HepG2 (cell line): ENCODE measurements at regions not wholly inside any gene's neighbourhood (a gene's known extent, or its start where the extent isn't known, plus 50 kb on each side); places are given as distances from the start of the nearest gene placed in this dataset.

Source experiments
- ARHGAP35 ChIP-seq: sonication (generic); formaldehyde crosslinking; IDR thresholded peaks from 2 replicates; pipeline ENCODE4 v1.9.0; 2022; ENCODE audit warnings: mild to moderate bottlenecking, inconsistent platforms, moderate library complexity, missing genetic modification reagents, borderline replicate concordance
- GATAD1 ChIP-seq: IDR thresholded peaks from 2 replicates; pipeline ENCODE4 v1.6.1; 2016; ENCODE audit warnings: missing genetic modification reagents, missing compliant biosample characterization
- GFI1 ChIP-seq: sonication (generic); formaldehyde crosslinking; IDR thresholded peaks from 2 replicates; pipeline ENCODE4 v1.5.0; 2020; ENCODE audit warnings: missing genetic modification reagents, mild to moderate bottlenecking, borderline replicate concordance
- GPN1 ChIP-seq: sonication (generic); formaldehyde crosslinking; IDR thresholded peaks from 2 replicates; pipeline ENCODE4 v1.5.1; 2020; ENCODE audit warnings: missing genetic modification reagents, borderline replicate concordance
- KDM6A ChIP-seq: IDR thresholded peaks from 2 replicates; pipeline ENCODE4 v1.6.1; 2016; ENCODE audit warnings: low read depth
- MEIS1 ChIP-seq: sonication (generic); formaldehyde crosslinking; IDR thresholded peaks from 2 replicates; pipeline ENCODE4 v1.9.0; 2021; ENCODE audit warnings: mild to moderate bottlenecking, missing genetic modification reagents, moderate library complexity, borderline replicate concordance
- RARG ChIP-seq: sonication (generic); formaldehyde crosslinking; IDR thresholded peaks from 2 replicates; pipeline ENCODE4 v1.4.0; 2020; ENCODE audit warnings: low read depth, mild to moderate bottlenecking, missing genetic modification reagents
- RBAK ChIP-seq: sonication (generic); formaldehyde crosslinking; IDR thresholded peaks from 2 replicates; pipeline ENCODE4 v1.5.1; 2020; ENCODE audit warnings: mild to moderate bottlenecking, missing genetic modification reagents
- SMC3 ChIP-seq: IDR thresholded peaks from 2 replicates; pipeline ENCODE4 v1.6.1; 2011; ENCODE audit warnings: low read length, improper control_type of control experiment
- SRSF9 ChIP-seq: fragments of 200-400 bp; formaldehyde crosslinking; IDR thresholded peaks from 2 replicates; pipeline ENCODE4 v1.6.1; 2018; ENCODE audit warnings: borderline replicate concordance, mild to moderate bottlenecking, low read depth, low read length; ENCODE audit not compliant: insufficient read depth, poor library complexity, severe bottlenecking
- TMF1 ChIP-seq: sonication (generic); formaldehyde crosslinking; IDR thresholded peaks from 2 replicates; pipeline ENCODE4 v1.8.1; 2022; ENCODE audit warnings: low read depth, missing genetic modification reagents
- ZNF317 ChIP-seq: sonication (generic); formaldehyde crosslinking; IDR thresholded peaks from 2 replicates; pipeline ENCODE4 v1.5.0; 2020; ENCODE audit warnings: mild to moderate bottlenecking, missing genetic modification reagents
- ZNF44 ChIP-seq: sonication (generic); formaldehyde crosslinking; IDR thresholded peaks from 2 replicates; pipeline ENCODE4 v1.5.1; 2020; ENCODE audit warnings: mild to moderate bottlenecking, missing genetic modification reagents
- ZNF556 ChIP-seq: sonication (generic); formaldehyde crosslinking; IDR thresholded peaks from 2 replicates; pipeline ENCODE4 v1.4.0; 2020; ENCODE audit warnings: mild to moderate bottlenecking, missing genetic modification reagents, borderline replicate concordance
- ZNF589 ChIP-seq: sonication (generic); formaldehyde crosslinking; conservative IDR thresholded peaks from 2 replicates; pipeline ENCODE4 v1.8.0; 2022; ENCODE audit warnings: mild to moderate bottlenecking, moderate library complexity, missing genetic modification reagents
- ZNF614 ChIP-seq: IDR thresholded peaks from 2 replicates; pipeline ENCODE4 v1.6.1; 2018; ENCODE audit warnings: missing biosample characterization, missing genetic modification reagents, inconsistent platforms, borderline replicate concordance
- ZNF891 ChIP-seq: sonication (generic); formaldehyde crosslinking; IDR thresholded peaks from 2 replicates; pipeline ENCODE4 v1.5.0; 2020; ENCODE audit warnings: mild to moderate bottlenecking, missing genetic modification reagents
- ZSCAN30 ChIP-seq: sonication (generic); formaldehyde crosslinking; IDR thresholded peaks from 2 replicates; pipeline ENCODE4 v1.5.0; 2020; ENCODE audit warnings: mild to moderate bottlenecking, missing genetic modification reagents
- TF ChIP-seq, protein P1 (sequence below): sonication (generic); formaldehyde crosslinking; IDR thresholded peaks from 2 replicates; pipeline ENCODE4 v1.5.0; 2020; ENCODE audit warnings: missing genetic modification reagents
- TF ChIP-seq, protein P2 (sequence below): sonication (generic); formaldehyde crosslinking; IDR thresholded peaks from 2 replicates; pipeline ENCODE4 v1.8.1; 2023; ENCODE audit warnings: missing genetic modification reagents, inconsistent platforms, borderline replicate concordance
- TF ChIP-seq, protein P3 (sequence below): sonication (generic); formaldehyde crosslinking; IDR thresholded peaks from 2 replicates; pipeline ENCODE4 v1.5.1; 2020; ENCODE audit warnings: mild to moderate bottlenecking, missing genetic modification reagents, moderate library complexity
- TF ChIP-seq, protein P4 (sequence below), 2 experiments: sonication (generic) in 1 of 2; formaldehyde crosslinking in 1 of 2; IDR thresholded peaks; 2 replicates each; pipeline versions ENCODE4 v1.4.0 to v1.6.1; 2018 to 2020; ENCODE audit warnings: missing genetic modification reagents in 2 of 2, borderline replicate concordance in 1 of 2, low read depth in 1 of 2, mild to moderate bottlenecking in 1 of 2, missing biosample characterization in 1 of 2

DNA sequence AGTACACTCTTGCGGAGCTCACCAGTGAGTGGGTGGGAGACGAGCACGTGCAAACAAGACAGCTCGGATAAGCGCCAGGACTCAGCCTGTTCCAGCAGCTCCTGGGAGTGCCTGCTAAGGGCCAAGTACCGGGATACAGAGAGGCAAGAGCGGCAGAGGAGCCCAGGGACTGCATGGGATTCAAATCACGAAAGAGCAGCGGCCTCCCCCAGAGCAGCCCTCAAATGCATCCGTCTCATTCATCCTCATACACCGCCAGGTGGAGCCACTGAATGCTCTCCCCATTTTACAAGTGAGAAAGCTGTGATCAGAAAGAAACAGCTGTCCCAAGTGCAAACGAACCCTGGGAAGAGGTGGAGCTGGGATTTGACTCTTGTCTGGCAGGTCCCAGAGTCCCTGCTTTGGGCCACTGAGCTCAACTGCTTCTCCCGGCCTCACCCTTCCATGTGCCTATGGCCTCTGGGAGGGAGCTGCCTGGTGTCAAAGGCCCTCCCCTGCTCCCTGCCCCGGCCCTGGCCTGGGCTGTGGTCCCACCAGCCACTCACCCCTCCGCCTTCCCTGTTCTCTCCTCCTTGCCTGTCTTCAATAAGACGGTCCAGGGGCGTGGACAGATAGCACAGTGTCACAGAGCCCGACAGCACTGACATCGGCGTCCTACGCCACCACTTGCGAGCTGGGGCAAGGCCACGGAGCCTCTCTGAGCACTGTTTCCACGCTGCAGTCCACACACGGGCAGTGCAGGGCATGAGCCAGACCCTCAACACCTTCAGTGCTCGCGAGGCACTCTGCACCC, 72.8 kb upstream of the TAF1B start (continued):
- TF ChIP-seq MEIS1 (CRISPR knock-in tag) (no peak), ZNF589 (CRISPR knock-in tag) (no peak), RARG (CRISPR knock-in tag) (no peak), RBAK (no peak), ARHGAP35 (CRISPR knock-in tag) (no peak), SRSF9 (no peak), GFI1 (CRISPR knock-in tag) (no peak), ZNF44 (CRISPR knock-in tag) (no peak), ZNF614 (CRISPR knock-in tag) (0 out of 2 replicates have a peak, but pooled peaks have one; percentile 18), ZSCAN30 (CRISPR knock-in tag) (no peak), KDM6A (CRISPR knock-in tag) (no peak), GATAD1 (CRISPR knock-in tag) (no peak), ZNF556 (CRISPR knock-in tag) (0 out of 2 replicates have a peak, but pooled peaks have one; percentile 53), GPN1 (CRISPR knock-in tag) (no peak), SMC3 (peak; percentile 74), TMF1 (CRISPR knock-in tag) (no peak), ZNF891 (CRISPR knock-in tag) (no peak), ZNF317 (CRISPR knock-in tag) (0 out of 2 replicates have a peak, but pooled peaks have one; percentile 17)
- TF ChIP-seq, protein P1, sequence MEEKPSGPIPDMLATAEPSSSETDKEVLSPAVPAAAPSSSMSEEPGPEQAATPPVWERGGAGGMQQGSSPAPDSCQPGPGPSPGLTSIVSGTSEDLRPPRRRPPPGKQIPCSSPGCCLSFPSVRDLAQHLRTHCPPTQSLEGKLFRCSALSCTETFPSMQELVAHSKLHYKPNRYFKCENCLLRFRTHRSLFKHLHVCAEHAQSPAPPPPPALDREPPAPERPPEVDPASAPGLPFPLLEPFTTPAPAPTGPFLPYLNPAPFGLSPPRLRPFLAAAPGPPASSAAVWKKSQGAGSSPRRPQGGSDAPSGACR (CRISPR knock-in tag): no peak
- TF ChIP-seq, protein P2, sequence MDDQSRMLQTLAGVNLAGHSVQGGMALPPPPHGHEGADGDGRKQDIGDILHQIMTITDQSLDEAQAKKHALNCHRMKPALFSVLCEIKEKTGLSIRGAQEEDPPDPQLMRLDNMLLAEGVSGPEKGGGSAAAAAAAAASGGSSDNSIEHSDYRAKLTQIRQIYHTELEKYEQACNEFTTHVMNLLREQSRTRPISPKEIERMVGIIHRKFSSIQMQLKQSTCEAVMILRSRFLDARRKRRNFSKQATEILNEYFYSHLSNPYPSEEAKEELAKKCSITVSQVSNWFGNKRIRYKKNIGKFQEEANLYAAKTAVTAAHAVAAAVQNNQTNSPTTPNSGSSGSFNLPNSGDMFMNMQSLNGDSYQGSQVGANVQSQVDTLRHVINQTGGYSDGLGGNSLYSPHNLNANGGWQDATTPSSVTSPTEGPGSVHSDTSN (CRISPR knock-in tag): no peak
- TF ChIP-seq, protein P3, sequence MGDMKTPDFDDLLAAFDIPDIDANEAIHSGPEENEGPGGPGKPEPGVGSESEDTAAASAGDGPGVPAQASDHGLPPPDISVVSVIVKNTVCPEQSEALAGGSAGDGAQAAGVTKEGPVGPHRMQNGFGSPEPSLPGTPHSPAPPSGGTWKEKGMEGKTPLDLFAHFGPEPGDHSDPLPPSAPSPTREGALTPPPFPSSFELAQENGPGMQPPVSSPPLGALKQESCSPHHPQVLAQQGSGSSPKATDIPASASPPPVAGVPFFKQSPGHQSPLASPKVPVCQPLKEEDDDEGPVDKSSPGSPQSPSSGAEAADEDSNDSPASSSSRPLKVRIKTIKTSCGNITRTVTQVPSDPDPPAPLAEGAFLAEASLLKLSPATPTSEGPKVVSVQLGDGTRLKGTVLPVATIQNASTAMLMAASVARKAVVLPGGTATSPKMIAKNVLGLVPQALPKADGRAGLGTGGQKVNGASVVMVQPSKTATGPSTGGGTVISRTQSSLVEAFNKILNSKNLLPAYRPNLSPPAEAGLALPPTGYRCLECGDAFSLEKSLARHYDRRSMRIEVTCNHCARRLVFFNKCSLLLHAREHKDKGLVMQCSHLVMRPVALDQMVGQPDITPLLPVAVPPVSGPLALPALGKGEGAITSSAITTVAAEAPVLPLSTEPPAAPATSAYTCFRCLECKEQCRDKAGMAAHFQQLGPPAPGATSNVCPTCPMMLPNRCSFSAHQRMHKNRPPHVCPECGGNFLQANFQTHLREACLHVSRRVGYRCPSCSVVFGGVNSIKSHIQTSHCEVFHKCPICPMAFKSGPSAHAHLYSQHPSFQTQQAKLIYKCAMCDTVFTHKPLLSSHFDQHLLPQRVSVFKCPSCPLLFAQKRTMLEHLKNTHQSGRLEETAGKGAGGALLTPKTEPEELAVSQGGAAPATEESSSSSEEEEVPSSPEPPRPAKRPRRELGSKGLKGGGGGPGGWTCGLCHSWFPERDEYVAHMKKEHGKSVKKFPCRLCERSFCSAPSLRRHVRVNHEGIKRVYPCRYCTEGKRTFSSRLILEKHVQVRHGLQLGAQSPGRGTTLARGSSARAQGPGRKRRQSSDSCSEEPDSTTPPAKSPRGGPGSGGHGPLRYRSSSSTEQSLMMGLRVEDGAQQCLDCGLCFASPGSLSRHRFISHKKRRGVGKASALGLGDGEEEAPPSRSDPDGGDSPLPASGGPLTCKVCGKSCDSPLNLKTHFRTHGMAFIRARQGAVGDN (CRISPR knock-in tag): peak; percentile 33; the same call in 1 of the 2 replicates
- TF ChIP-seq, protein P4, sequence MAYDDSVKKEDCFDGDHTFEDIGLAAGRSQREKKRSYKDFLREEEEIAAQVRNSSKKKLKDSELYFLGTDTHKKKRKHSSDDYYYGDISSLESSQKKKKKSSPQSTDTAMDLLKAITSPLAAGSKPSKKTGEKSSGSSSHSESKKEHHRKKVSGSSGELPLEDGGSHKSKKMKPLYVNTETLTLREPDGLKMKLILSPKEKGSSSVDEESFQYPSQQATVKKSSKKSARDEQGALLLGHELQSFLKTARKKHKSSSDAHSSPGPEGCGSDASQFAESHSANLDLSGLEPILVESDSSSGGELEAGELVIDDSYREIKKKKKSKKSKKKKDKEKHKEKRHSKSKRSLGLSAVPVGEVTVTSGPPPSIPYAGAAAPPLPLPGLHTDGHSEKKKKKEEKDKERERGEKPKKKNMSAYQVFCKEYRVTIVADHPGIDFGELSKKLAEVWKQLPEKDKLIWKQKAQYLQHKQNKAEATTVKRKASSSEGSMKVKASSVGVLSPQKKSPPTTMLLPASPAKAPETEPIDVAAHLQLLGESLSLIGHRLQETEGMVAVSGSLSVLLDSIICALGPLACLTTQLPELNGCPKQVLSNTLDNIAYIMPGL (CRISPR knock-in tag; IDR thresholded peaks at IDR 0.05; ENCODE audit: borderline replicate concordance in 1 of 2, low read depth in 1 of 2): peak; percentile 36 to 73; a peak in 2 of 4 replicates
